ENCODE measurements at regions not wholly inside any gene's neighbourhood (a gene's known extent, or its start where the extent isn't known, plus 50 kb on each side); places are given as distances from the start of the nearest gene placed in this dataset.
A peak's percentile ranks its signal among the peaks of the same experiment; 100 is the strongest.
"Not testable (repeated sequence)": the region's sequence is repeated elsewhere in the genome, so short reads cannot be mapped to it uniquely, and the experiment has no call there.

DNA sequence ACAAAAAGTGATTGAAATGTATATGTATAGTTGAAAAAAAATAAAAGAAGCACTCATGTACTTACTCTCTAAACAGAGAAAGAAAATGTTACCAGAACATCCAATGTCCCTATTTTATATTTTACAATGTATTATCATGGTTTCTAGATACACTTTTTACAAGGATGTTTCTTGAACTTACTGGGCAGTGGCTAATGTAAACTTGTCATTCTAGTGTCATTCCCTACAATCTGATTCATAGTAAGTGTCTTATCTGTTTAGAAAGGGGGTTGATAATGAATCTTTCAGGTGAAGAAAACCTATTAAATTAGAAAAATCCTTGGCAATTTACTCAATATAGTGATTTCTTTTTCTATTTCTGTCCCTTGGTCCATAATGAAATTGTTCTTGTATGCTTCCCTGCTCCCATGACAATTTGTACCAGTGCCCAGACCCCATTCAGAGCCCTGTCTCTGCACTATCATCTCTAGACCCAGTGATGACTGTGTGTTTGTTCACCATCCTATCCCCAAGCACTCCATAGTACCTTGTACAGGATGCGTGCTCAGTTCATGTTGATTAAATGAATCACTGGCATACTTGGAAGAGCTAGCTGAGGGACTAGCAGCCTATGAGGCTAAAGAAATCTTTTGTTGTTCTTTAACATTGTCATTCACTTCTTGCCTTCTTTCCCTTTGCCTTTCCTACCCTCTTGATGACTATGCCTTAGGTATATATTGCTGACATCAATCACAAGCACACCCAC, 101.2 kb downstream of the HMHB1 start:
- no peak for DNase-seq

GRCh38 chr5:143914756-143915155, 102.8 kb downstream of the HMHB1 start:
- no peak for DNase-seq

- DNase-seq, result no peak
Measured at GRCh38 chr5:143916451-143916850, 104.5 kb downstream of the HMHB1 start.

DNA sequence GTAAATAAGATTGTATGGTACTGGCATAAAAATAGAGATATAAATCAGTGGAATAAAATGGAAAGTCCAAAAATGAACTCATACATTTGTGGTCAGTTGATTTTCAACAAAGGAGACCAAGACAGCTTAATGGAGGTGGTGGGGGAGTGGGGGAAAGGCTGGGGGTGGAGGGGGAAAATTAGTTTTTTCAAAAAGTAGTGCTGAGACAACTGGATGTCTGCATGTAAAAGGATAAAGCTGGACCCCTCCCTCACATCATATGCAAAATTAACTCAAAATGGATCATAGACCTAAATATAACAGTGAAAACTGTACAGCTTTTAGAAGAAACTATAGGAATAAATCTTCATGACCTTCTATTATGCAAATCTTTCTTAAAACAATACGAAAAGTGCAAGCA, 107.0 kb downstream of the HMHB1 start:
- no peak for DNase-seq

- DNase-seq, result no peak
Measured at GRCh38 chr5:143920772-143921171, 108.8 kb downstream of the HMHB1 start.

DNA sequence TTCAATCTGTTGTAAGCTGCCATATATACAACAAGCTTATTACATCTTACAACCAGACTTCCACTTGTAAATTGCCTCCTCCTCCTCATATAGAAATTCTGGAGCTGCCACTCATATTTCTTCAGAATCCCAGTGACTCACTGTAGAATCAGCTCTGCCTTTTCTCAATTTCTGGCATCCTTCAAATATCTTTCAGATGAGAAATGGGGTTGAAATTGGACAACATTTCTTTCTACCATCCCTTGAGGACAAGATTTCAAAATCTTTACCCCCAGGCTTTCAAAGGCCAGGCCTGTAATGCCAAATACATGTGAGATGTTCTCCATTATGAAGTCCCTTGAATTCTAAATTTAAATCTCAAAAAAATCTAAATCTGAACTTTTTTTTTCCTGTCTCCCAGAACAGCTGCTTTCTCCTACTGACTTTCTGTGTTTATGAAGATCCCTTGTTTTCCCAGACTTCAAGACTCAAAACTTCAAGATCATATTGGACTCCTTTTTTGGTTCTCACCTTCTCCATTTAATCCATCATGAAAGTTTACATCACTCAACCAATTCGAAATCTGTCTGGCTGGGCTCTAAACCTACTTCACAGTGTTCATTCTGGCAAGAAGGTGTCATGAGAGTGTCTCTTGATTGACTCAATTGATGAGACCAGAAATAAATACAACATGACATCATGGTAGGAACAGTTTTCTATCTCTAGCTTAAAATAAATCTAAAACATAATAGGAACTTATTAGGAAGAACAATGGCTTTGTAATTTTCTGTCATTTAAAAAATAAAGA, 109.8 kb downstream of the HMHB1 start:
- no peak for DNase-seq

DNA sequence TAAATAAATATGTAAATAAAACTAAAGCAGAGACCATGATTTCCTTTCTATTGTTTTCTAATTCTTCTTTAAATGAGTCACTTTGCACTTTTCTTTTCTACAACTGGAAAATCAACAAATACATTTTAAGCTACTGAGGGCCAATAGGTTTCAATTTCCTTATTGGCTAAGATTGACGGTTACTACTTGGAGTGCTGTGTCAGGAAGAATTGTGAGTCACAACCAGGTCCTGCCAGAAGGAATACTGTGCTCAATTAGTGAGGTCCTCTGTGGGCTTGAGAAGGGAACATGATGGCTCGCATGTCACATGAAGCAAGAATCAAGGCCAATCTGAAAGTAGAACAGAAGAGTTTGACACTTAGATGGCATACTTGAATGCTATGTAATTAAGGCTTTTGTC, 110.8 kb downstream of the HMHB1 start:
- no peak for DNase-seq

DNA sequence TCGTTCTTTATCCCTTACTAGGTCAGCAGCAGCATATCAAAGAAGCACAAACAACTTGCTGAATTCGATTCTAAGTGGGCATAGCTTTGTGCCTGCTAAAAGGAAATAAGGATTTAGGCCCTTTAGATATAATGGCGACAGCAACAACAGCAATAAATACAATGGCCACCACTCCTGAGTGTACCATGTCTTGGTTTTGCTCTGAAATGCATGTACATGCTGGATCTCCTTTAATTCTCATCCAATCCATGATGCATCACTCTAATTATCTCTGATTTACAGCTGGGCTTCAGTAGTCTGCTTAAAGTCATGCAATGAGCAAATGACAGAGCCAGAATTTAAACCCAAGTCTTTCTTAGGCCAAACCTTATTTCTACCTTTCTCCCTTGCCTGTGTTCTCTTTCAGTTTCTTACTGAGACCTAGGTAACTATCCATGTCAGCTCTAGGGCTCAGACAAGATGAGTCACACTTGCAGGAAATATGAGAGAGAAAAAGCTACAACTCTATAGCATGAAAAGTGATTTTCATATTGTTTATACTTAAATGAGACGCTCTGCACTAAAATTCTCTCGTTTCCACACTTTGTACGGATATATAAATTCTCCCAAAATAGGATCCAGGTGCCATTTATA, 111.8 kb downstream of the HMHB1 start:
- no peak for DNase-seq

DNA sequence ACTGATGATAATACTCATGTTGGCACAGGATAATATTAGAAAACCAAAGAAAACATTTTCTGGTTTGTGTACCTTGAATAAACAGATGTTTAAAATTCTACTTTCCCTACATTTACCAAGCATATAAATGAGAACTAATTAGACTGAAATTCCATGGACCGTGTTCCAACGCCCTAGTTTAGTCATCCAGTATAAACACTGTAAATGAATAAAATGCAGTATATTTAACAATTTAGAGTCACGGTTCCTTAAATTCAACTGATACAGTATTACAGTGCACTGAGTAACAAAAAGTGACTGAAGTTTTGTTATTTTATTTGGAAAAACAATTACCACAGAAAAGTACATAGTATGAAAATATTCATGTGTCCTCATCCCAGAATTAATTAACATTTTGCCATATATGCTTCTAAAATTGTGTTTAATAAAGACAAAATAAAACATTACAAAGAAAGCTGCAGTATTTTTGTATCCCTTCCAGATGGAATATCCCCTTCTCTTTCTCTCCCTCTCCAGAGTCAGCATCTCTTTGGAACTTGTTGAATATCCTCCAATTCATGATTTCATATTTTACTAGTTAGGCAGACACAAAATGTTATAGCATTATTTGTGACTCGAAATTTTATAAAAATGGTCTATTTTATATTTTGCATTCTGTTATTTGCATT, 112.5 kb downstream of the HMHB1 start:
- DNase-seq, result no peak

DNA sequence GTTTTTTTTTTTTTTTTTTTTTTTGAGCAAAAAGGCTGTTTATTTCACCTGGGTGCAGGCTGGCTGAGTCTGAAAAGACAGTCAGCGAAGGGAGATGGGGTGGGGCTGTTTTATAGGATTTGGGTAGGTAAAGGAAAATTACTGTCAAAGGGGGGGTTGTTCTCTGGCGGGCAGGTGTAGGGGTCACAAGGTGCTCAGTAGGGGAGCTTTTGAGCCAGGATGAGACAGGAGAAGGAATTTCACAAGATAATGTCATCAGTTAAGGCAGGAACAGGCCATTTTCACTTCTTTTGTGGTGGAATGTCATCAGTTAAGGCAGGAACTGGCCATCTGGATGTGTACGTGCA, 113.0 kb downstream of the HMHB1 start:
- not testable (repeated sequence) for DNase-seq

DNA sequence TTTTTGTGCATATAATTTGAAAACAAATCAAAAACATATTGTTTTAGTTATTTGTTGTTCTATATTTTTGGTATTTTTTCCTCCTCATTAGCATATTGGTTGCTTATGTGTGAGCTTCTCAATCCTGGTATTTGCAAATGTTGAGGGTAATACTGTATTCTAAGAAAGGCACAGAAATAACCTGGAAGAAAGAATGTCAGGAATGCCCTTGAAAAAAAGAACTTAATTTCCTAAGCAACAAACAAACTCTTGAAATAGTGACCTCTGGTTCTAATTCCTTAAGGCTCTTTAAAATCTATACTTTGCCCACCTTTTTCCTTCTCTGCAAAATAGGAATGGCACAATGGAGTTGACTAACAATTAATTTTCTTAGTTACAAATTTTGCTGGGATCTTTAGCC, 117.5 kb downstream of the HMHB1 start:
- no peak for DNase-seq

GRCh38 chr5:143930561-143930960, 118.6 kb downstream of the HMHB1 start:
- DNase-seq, result no peak

DNA sequence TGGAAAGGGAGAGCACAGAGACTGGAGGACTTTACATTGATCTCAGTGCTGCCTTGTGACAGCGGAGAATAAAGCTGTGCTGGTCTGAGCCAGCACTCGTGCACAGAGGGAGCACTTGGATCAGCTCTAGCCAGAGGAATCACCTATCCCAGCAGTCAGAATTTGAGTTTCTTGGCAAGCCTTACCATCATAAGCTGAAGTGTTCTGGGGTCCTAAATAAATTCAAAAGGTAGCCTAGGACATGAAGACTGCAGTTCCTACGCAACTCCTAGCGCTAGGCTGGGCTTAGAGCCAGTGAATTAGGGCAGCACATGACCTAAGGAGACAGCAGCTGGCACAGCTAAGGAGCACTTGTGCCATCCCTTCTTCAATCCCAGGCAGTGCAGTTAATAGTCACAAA, 119.5 kb downstream of the HMHB1 start:
- DNase-seq, result peak; percentile 61

DNA sequence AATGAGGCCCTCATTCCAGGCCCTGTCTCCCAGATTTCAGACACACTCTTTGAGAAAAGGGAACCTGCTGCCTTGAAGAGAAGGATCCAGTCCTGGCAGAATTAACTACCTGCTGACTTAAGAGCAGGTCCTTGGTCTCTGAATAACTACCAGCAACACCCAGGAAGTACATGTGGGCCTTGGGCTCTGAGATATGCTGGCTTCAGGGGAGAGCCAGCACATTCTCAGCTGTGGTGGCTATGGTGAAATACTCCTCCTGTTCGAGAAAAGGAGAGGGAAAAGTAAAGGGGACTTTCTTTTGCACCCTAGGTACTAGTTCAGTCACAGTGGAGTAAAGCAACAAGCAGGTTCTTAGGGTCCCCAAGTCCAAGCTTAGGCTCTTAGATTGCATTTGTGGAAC, 120.0 kb downstream of the HMHB1 start:
- no peak for DNase-seq

DNA sequence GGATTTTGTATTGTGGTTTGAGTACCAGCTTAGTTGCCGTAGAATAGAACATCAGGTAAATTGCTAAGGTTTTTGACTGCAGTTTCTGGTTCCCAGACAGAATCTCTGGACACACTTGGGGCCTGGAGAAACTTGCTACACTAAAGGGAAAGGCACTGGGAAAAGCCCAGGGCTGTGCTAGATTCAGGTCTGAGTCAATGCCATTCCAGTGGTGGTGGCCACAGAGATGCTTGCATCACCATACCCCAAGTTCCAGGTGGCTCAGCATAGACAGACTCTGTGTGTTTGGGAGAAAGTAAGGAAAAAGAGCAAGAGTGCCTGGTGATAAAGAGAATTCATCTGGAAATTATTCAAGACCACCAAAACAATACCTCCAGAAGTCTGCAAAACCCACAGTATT, 120.6 kb downstream of the HMHB1 start:
- DNase-seq, result no peak

DNA sequence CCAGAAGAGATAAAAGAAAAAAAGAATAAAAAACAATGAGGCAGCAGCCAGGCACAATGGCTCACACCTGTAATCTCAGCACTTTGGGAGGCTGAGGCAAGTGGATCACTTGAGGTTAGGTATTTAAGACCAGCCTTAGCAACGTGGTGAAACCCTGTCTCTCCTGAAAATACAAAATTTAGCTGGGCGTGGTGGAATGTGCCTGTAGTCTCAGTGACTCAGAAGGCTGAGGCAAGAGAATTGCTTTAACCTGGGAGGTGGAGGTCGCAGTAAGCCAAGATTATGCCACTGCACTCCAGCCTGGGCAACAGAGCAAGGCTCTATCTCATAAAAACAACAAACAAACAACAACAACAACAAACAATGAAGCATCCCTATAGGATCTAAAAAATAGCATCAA, 121.5 kb downstream of the HMHB1 start:
- no peak for DNase-seq

DNA sequence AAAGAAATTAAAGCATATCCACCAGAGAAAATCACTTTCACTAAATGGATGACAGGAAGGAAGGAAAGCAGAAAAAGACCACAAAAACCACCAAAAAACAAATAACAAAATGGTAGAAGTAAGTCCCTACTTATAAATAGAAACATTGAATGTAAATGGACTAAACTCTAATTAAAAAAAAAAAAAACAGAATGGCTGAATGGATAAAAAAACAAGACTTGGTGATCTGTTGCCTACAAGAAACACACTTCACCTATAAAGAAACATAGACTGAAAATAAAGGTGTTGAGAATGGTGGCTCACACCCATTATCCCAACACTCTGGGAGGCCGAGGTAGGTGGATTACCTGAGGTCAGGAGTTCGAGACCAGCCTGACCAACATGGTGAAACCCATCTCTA, 122.9 kb downstream of the HMHB1 start:
- DNase-seq, result no peak

DNA sequence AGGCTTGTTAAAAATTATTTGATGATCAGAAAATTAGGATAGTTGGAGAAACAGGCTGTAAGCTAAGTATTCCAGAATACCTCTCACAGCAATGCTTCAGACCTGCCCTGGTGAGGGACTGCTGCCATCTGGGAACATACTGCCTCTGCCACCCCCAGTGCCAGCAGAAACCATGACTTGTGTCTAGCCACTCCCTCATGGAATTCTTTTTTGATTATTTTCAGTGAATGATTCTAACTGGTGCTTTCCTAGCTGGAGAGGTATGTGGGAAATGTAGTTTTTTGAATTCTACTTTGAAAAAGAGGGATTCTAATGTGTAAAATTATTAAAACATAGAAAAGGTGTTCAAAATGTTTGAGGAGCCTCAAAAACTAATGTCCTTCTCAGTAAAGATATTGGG, 126.3 kb downstream of the HMHB1 start:
- no peak for DNase-seq

- no peak for DNase-seq
Measured at GRCh38 chr5:143946837-143947236, 134.9 kb downstream of the HMHB1 start.

GRCh38 chr5:143947313-143947712, 135.4 kb downstream of the HMHB1 start:
- no peak for DNase-seq

- no peak for DNase-seq
Measured at GRCh38 chr5:143952809-143953208, 140.8 kb downstream of the HMHB1 start.

- DNase-seq, result no peak
Measured at GRCh38 chr5:143953851-143954250, 141.9 kb downstream of the HMHB1 start.

- no peak for DNase-seq
Measured at GRCh38 chr5:143955141-143955540, 143.2 kb downstream of the HMHB1 start.

DNA sequence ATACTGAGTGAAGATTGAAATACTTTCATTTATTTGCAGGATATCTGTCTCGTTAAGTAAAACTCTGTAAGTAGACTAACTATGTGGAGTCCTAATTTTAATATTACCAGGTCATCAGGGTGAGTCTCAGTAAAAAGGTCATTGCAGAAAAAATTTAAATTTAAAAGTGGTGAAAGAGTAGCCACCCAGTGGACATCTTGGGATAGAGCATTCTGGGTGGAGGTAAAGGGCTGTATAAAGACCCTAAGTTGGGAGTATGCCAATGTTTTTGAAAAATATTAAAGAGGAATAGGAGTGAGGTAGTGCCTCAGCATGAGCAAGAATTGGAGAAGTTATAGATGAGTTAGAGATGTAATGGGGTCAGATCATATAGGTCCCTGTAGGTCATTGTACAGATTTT, 145.5 kb downstream of the HMHB1 start:
- no peak for DNase-seq

All from NCI-H1105 treated with DMSO at 0.1 percent for 48 hours (cell line).